CD14-positive monocyte (primary cell): ENCODE measurements at regions not wholly inside any gene's neighbourhood (a gene's known extent, or its start where the extent isn't known, plus 50 kb on each side); places are given as distances from the start of the nearest gene placed in this dataset.

Source experiments
- DNase-seq, 3 donors: peaks; one replicate each; pipeline ENCODE4 v3.0.0-alpha.2; 2011 to 2022
- H2AFZ ChIP-seq: 2 replicates; pipeline ENCODE4 v1.6.0; 2012; ENCODE audit warnings: mild to moderate bottlenecking, low read depth, low read length, inconsistent platforms; ENCODE audit not compliant: insufficient read depth, poor library complexity, severe bottlenecking
- H3K27ac ChIP-seq, 2 donors: 1 replicate in 1 of 2; 2 replicates in 1 of 2; pipeline ENCODE4 v1.5.1; 2012 to 2013; ENCODE audit warnings: low read length in 2 of 2, control low read depth in 1 of 2, inconsistent platforms in 1 of 2, low read depth in 1 of 2, mild to moderate bottlenecking in 1 of 2
- H3K27me3 ChIP-seq, 2 donors: one replicate each; pipeline versions ENCODE4 v1.6.0 to v1.6.1; 2011 to 2013; ENCODE audit warnings: low read length in 2 of 2; ENCODE audit not compliant: control insufficient read depth in 2 of 2, insufficient read depth in 2 of 2
- H3K36me3 ChIP-seq, 2 donors: replicated peaks in 1 of 2; 1 replicate in 1 of 2; 2 replicates in 1 of 2; pipeline versions ENCODE4 v1.5.1 to v1.6.1; 2012 to 2013; ENCODE audit warnings: low read length in 2 of 2, control low read depth in 1 of 2, inconsistent platforms in 1 of 2, mild to moderate bottlenecking in 1 of 2; ENCODE audit not compliant: insufficient read depth in 2 of 2, control insufficient read depth in 1 of 2
- H3K4me1 ChIP-seq, 2 donors: 1 replicate in 1 of 2; 2 replicates in 1 of 2; pipeline versions ENCODE4 v1.5.1 to v1.6.1; 2012 to 2013; ENCODE audit warnings: low read length in 2 of 2, control low read depth in 1 of 2, inconsistent platforms in 1 of 2, mild to moderate bottlenecking in 1 of 2, moderate library complexity in 1 of 2; ENCODE audit not compliant: insufficient read depth in 2 of 2, control insufficient read depth in 1 of 2
- H3K4me2 ChIP-seq: replicated peaks from 2 replicates; pipeline ENCODE3; 2012; ENCODE audit warnings: low read length, moderate library complexity, mild to moderate bottlenecking; ENCODE audit not compliant: poor library complexity, severe bottlenecking; ENCODE audit errors: extremely low read depth
- H3K4me3 ChIP-seq, 3 experiments: fragments of 200-600 bp in 1 of 3; sonication (generic) in 1 of 3; replicated peaks in 1 of 3; 1 replicate in 2 of 3; 2 replicates in 1 of 3; pipeline ENCODE4 v1.5.1; 2011 to 2013; ENCODE audit warnings: low read length in 3 of 3, mild to moderate bottlenecking in 3 of 3, control low read depth in 2 of 3, low read depth in 2 of 3, inconsistent platforms in 1 of 3, moderate library complexity in 1 of 3
- H3K79me2 ChIP-seq: 2 replicates; pipeline ENCODE4 v1.6.0; 2012; ENCODE audit warnings: mild to moderate bottlenecking, control low read depth, inconsistent platforms, low read length, moderate library complexity; ENCODE audit not compliant: insufficient read depth
- H3K9ac ChIP-seq: 2 replicates; pipeline ENCODE4 v1.6.0; 2017; ENCODE audit warnings: low read length, mild to moderate bottlenecking; ENCODE audit not compliant: insufficient read depth, poor library complexity, severe bottlenecking
- H3K9me3 ChIP-seq, 2 donors: replicated peaks in 1 of 2; 1 replicate in 1 of 2; 2 replicates in 1 of 2; pipeline versions ENCODE4 v1.5.1 to v1.6.1; 2012 to 2013; ENCODE audit warnings: low read length in 2 of 2, control low read depth in 1 of 2; ENCODE audit not compliant: control insufficient read depth in 1 of 2, insufficient read depth in 1 of 2
- H4K20me1 ChIP-seq: 2 replicates; pipeline ENCODE4 v1.6.0; 2012; ENCODE audit warnings: mild to moderate bottlenecking, low read length, control low read depth, moderate library complexity; ENCODE audit not compliant: insufficient read depth
- H3K27ac Mint-ChIP-seq, 7 donors: one replicate each; pipeline ENCODE4 v1.8.0; 2020; ENCODE audit warnings: mild to moderate bottlenecking in 7 of 7, mixed read lengths in 7 of 7, moderate library complexity in 6 of 7, inconsistent platforms in 2 of 7
- H3K27me3 Mint-ChIP-seq, 3 donors: one replicate each; pipeline ENCODE4 v1.8.0; 2021 to 2022; ENCODE audit warnings: low read depth in 3 of 3, mild to moderate bottlenecking in 3 of 3, mixed read lengths in 3 of 3, moderate library complexity in 3 of 3, inconsistent platforms in 1 of 3
- H3K36me3 Mint-ChIP-seq, 2 donors: one replicate each; pipeline ENCODE4 v1.8.0; 2020; ENCODE audit warnings: mixed read lengths in 2 of 2, inconsistent platforms in 1 of 2, mild to moderate bottlenecking in 1 of 2
- H3K4me1 Mint-ChIP-seq: one replicate; pipeline ENCODE4 v1.8.0; 2020; ENCODE audit warnings: mild to moderate bottlenecking, mixed read lengths
- H3K4me3 Mint-ChIP-seq, 2 donors: one replicate each; pipeline ENCODE4 v1.8.0; 2020; ENCODE audit warnings: mild to moderate bottlenecking in 2 of 2, mixed read lengths in 2 of 2, moderate library complexity in 1 of 2
- H3K9me3 Mint-ChIP-seq, 7 donors: one replicate each; pipeline ENCODE4 v1.8.0; 2020 to 2022; ENCODE audit warnings: mixed read lengths in 7 of 7, mild to moderate bottlenecking in 6 of 7, moderate library complexity in 6 of 7, inconsistent platforms in 2 of 7
- CTCF ChIP-seq: fragments of 200-600 bp; IDR thresholded peaks from one replicate; pipeline ENCODE4 v1.8.0; 2022; ENCODE audit warnings: antibody characterized with exemption, mild to moderate bottlenecking
- WGBS: methylation state at CpG from one replicate; pipeline ENCODE4 v1.1.5; 2013; ENCODE audit warnings: missing lambda C conversion rate; ENCODE audit not compliant: insufficient coverage; 5-methylcytosine and 5-hydroxymethylcytosine counted together
- intact Hi-C, 2 donors: fragments of 100-400 bp; cut with micrococcal nuclease; formaldehyde crosslinking; loops; one replicate each; pipeline versions ENCODE4 v1.15.0 to v1.15.1; 2023

- no peaks in the 10 kb centered on the region for H3K4me1 Mint-ChIP-seq
- Histone ChIP-seq H3K27ac (no peak overlapping the region), H3K4me3 (no peak overlapping the region), H3K4me2 (no peak overlapping the region), H3K9me3 (no peaks in the 10 kb centered on the region), H3K79me2 (no peaks in the 10 kb centered on the region), H3K4me1 (no peaks in the 10 kb centered on the region), H3K36me3 (no peaks in the 10 kb centered on the region), H4K20me1 (no peaks in the 10 kb centered on the region), H3K9ac (no peak overlapping the region), H2AFZ (no peak overlapping the region), H3K27me3 (no peaks in the 10 kb centered on the region)
- no peaks in the 10 kb centered on the region for H3K36me3 Mint-ChIP-seq
- WGBS, result no CpG with 5 or more reads among the region's 2 CpGs
- intact Hi-C loops, result no loop called here
- no peak overlapping the region for H3K4me3 Mint-ChIP-seq
- no peak for DNase-seq
- H3K9me3 Mint-ChIP-seq, result peaks cover 0 to 5% (median 2%) of the 10 kb centered on the region in 7 donors
- H3K27me3 Mint-ChIP-seq, result peaks cover 0 to 1% (median 1%) of the 10 kb centered on the region in 3 donors
- no peak for TF ChIP-seq CTCF
- no peak overlapping the region for H3K27ac Mint-ChIP-seq
Measured at GRCh38 chr5:24376210-24376609, 268.6 kb downstream of the CDH10 start.

GRCh38 chr5:24376616-24377015, 268.2 kb downstream of the CDH10 start:
- Histone ChIP-seq H3K4me2 (no peak overlapping the region), H3K4me1 (no peaks in the 10 kb centered on the region), H3K79me2 (no peaks in the 10 kb centered on the region), H3K4me3 (no peak overlapping the region), H3K9me3 (no peaks in the 10 kb centered on the region), H2AFZ (no peak overlapping the region), H3K27me3 (no peaks in the 10 kb centered on the region), H3K9ac (no peak overlapping the region), H3K36me3 (no peaks in the 10 kb centered on the region), H4K20me1 (no peaks in the 10 kb centered on the region), H3K27ac (no peak overlapping the region)
- Mint-ChIP-seq H3K4me3 (no peak overlapping the region), H3K36me3 (no peaks in the 10 kb centered on the region), H3K9me3 (peaks cover 0 to 5% (median 2%) of the 10 kb centered on the region in 7 donors), H3K4me1 (no peaks in the 10 kb centered on the region), H3K27ac (no peak overlapping the region), H3K27me3 (peaks cover 0 to 1% (median 1%) of the 10 kb centered on the region in 3 donors)
- intact Hi-C loops, result no loop called here
- 75% methylated on average over 4 of the region's 6 CpGs for WGBS
- TF ChIP-seq CTCF, result no peak
- DNase-seq, result no peak
